DMS53 treated with DMSO at 0.1 percent for 48 hours (cell line): ENCODE measurements at regions not wholly inside any gene's neighbourhood (a gene's known extent, or its start where the extent isn't known, plus 50 kb on each side); places are given as distances from the start of the nearest gene placed in this dataset.
A peak's percentile ranks its signal among the peaks of the same experiment; 100 is the strongest.

Experiments used
- DNase-seq: peaks from one replicate; lab custom pipeline; 2025; ENCODE audit not compliant: unreplicated experiment; lab: John Stamatoyannopoulos, UW

GRCh38 chr10:28250782-28251181 lies 52.1 kb downstream of the MPP7 start:
- DNase-seq = peak; percentile 35

- no peak for DNase-seq
Measured at GRCh38 chr10:28250358-28250757, 52.5 kb downstream of the MPP7 start.

- DNase-seq = no peak
Measured at GRCh38 chr10:28249512-28249911, 53.4 kb downstream of the MPP7 start.

- DNase-seq = no peak
Measured at GRCh38 chr10:28248092-28248491, 54.8 kb downstream of the MPP7 start.

- no peak for DNase-seq
Measured at GRCh38 chr10:28246023-28246422, 56.8 kb downstream of the MPP7 start.

- no peak for DNase-seq
Measured at GRCh38 chr10:28243923-28244322, 58.9 kb downstream of the MPP7 start.

GRCh38 chr10:28242555-28243204 lies 60.2 kb downstream of the MPP7 start:
- no peak for DNase-seq

- peak; percentile 73 for DNase-seq
Measured at GRCh38 chr10:28241741-28242399, 61.0 kb downstream of the MPP7 start.

- DNase-seq = no peak
Measured at GRCh38 chr10:28240400-28240799, 62.5 kb downstream of the MPP7 start.

- no peak for DNase-seq
Measured at GRCh38 chr10:28236591-28236990, 66.3 kb downstream of the MPP7 start.

GRCh38 chr10:28220811-28221210 lies 82.1 kb downstream of the MPP7 start:
- no peak for DNase-seq

- DNase-seq = no peak
Measured at GRCh38 chr10:28219251-28219650, 83.6 kb downstream of the MPP7 start.

GRCh38 chr10:28217848-28218247 lies 85.0 kb downstream of the MPP7 start:
- DNase-seq = no peak

GRCh38 chr10:28215930-28216329 lies 86.9 kb downstream of the MPP7 start:
- peak; percentile 23 for DNase-seq

GRCh38 chr10:28214219-28214618 lies 88.6 kb downstream of the MPP7 start:
- no peak for DNase-seq

GRCh38 chr10:28211759-28212158 lies 91.1 kb downstream of the MPP7 start:
- no peak for DNase-seq

- DNase-seq = no peak
Measured at GRCh38 chr10:28207799-28208198, 95.1 kb downstream of the MPP7 start.

GRCh38 chr10:28202941-28203352 lies 99.9 kb downstream of the MPP7 start:
- no peak for DNase-seq

- DNase-seq = no peak
Measured at GRCh38 chr10:28201410-28202400, 101.2 kb downstream of the MPP7 start.

- no peak for DNase-seq
Measured at GRCh38 chr10:28200775-28201174, 102.1 kb downstream of the MPP7 start.

GRCh38 chr10:28199941-28200340 lies 102.9 kb downstream of the MPP7 start:
- no peak for DNase-seq

GRCh38 chr10:28190196-28190595 lies 112.7 kb downstream of the MPP7 start:
- no peak for DNase-seq
